GM21360 (cell line): ENCODE measurements at regions not wholly inside any gene's neighbourhood (a gene's known extent, or its start where the extent isn't known, plus 50 kb on each side); places are given as distances from the start of the nearest gene placed in this dataset.
"Not testable (repeated sequence)": the region's sequence is repeated elsewhere in the genome, so short reads cannot be mapped to it uniquely, and the experiment has no call there.

ENCODE experiments used
- ATAC-seq: cut with Tn5 transposase; IDR thresholded peaks from one replicate; pipeline ENCODE4 v1.9.1; 2021; ENCODE audit warnings: mild to moderate bottlenecking, moderate library complexity; ENCODE audit not compliant: unreplicated experiment

GRCh38 chr3:166114448-166114847 is 277.2 kb upstream of the BCHE start:
- ATAC-seq: no peak

- no peak for ATAC-seq
Observed at GRCh38 chr3:166111562-166111961, 274.3 kb upstream of the BCHE start.

- no peak for ATAC-seq
Observed at GRCh38 chr3:166110102-166110501, 272.9 kb upstream of the BCHE start.

- no peak for ATAC-seq
Observed at GRCh38 chr3:166104938-166105337, 267.7 kb upstream of the BCHE start.

GRCh38 chr3:166100730-166101129 is 263.5 kb upstream of the BCHE start:
- no peak for ATAC-seq

GRCh38 chr3:166089575-166089974 is 252.4 kb upstream of the BCHE start:
- ATAC-seq: no peak

GRCh38 chr3:166085164-166085856 is 248.1 kb upstream of the BCHE start:
- ATAC-seq: no peak

GRCh38 chr3:166080096-166080495 is 242.9 kb upstream of the BCHE start:
- ATAC-seq: no peak

GRCh38 chr3:166071831-166072230 is 234.6 kb upstream of the BCHE start:
- ATAC-seq: no peak

GRCh38 chr3:166064476-166064875 is 227.3 kb upstream of the BCHE start:
- no peak for ATAC-seq

- no peak for ATAC-seq
Observed at GRCh38 chr3:166060789-166061479, 223.7 kb upstream of the BCHE start.

GRCh38 chr3:166052440-166052839 is 215.2 kb upstream of the BCHE start:
- no peak for ATAC-seq

- no peak for ATAC-seq
Observed at GRCh38 chr3:166029507-166029906, 192.3 kb upstream of the BCHE start.

- ATAC-seq: no peak
Observed at GRCh38 chr3:166013073-166013679, 176.0 kb upstream of the BCHE start.

GRCh38 chr3:166011771-166012170 is 174.5 kb upstream of the BCHE start:
- ATAC-seq: no peak

GRCh38 chr3:166005126-166005525 is 167.9 kb upstream of the BCHE start:
- ATAC-seq: no peak

- no peak for ATAC-seq
Observed at GRCh38 chr3:165994293-165994692, 157.1 kb upstream of the BCHE start.

GRCh38 chr3:165984589-165984988 is 147.4 kb upstream of the BCHE start:
- ATAC-seq: no peak

- no peak for ATAC-seq
Observed at GRCh38 chr3:165983284-165983683, 146.1 kb upstream of the BCHE start.

GRCh38 chr3:165981318-165981717 is 144.1 kb upstream of the BCHE start:
- ATAC-seq: no peak

GRCh38 chr3:165960825-165961224 is 123.6 kb upstream of the BCHE start:
- ATAC-seq: not testable (repeated sequence)

- no peak for ATAC-seq
Observed at GRCh38 chr3:165954171-165954570, 116.9 kb upstream of the BCHE start.
